ENCODE measurements at regions not wholly inside any gene's neighbourhood (a gene's known extent, or its start where the extent isn't known, plus 50 kb on each side); places are given as distances from the start of the nearest gene placed in this dataset.

DNA sequence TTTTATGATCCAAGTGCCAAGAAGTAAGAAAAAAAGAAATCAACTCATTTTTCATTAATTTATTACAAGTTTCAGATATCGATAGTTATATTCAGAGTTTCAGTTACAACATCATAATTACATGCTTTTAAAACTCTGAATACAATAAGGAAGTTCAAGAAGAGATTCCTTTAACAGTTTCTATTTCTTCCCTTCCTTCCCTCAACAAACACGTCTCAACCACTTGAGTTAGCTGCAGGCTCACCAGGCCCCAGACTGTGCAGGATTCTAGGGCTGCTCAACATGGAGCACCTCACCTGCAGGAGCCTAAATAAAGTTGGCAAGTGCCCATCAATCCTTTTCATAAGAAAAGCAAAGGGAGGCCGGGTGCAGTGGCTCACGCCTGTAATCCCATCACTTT is 79.2 kb upstream of the FNDC3B start:
- DNase-seq: no peak
- Histone ChIP-seq H3K27me3 (no peaks in the 10 kb centered on the region), H3K9me3 (no peaks in the 10 kb centered on the region), H3K4me1 (peaks cover 0 to 8% (median 0%) of the 10 kb centered on the region in 4 donors), H3K27ac (no peak overlapping the region), H3K4me3 (no peak overlapping the region), H3K36me3 (no peaks in the 10 kb centered on the region)
- TF ChIP-seq POLR2A (IDR thresholded peaks at IDR 0.05): no peak
- TF ChIP-seq, protein P1, sequence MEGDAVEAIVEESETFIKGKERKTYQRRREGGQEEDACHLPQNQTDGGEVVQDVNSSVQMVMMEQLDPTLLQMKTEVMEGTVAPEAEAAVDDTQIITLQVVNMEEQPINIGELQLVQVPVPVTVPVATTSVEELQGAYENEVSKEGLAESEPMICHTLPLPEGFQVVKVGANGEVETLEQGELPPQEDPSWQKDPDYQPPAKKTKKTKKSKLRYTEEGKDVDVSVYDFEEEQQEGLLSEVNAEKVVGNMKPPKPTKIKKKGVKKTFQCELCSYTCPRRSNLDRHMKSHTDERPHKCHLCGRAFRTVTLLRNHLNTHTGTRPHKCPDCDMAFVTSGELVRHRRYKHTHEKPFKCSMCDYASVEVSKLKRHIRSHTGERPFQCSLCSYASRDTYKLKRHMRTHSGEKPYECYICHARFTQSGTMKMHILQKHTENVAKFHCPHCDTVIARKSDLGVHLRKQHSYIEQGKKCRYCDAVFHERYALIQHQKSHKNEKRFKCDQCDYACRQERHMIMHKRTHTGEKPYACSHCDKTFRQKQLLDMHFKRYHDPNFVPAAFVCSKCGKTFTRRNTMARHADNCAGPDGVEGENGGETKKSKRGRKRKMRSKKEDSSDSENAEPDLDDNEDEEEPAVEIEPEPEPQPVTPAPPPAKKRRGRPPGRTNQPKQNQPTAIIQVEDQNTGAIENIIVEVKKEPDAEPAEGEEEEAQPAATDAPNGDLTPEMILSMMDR (IDR thresholded peaks at IDR 0.05): no peak

DNA sequence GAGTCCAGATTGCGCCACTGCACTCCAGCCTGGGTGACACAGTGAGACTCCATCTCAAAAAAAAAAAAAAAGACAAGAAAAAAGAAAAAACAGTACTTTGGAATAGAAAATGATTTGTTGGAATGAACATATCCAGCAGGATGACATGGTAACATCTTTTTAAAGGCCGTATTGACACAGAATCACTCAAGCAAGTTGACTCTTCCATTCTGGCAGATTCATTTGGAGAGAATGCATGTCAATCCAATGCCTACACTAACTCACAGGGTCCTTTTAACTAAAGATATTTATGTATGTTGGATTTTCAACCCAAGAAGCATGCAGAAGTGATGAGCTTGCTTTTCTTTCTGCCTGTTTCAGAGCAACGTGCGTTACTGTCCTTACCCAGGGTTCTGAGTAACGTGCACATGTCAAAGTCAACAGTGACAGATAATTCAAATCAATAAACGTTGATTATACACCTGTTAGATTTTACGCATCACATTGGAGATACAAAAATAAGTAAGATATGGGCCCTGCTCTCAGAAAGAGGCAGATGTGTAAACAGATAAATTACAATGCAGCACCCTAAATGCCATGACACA is 77.1 kb upstream of the FNDC3B start:
- Histone ChIP-seq H3K4me1 (peaks cover 0 to 8% (median 0%) of the 10 kb centered on the region in 4 donors), H3K4me3 (no peak overlapping the region), H3K9me3 (no peaks in the 10 kb centered on the region), H3K27me3 (no peaks in the 10 kb centered on the region), H3K27ac (no peak overlapping the region), H3K36me3 (no peaks in the 10 kb centered on the region)
- TF ChIP-seq, protein P1 (IDR thresholded peaks at IDR 0.05): no peak
- TF ChIP-seq POLR2A (IDR thresholded peaks at IDR 0.05): no peak
- no peak for DNase-seq

DNA sequence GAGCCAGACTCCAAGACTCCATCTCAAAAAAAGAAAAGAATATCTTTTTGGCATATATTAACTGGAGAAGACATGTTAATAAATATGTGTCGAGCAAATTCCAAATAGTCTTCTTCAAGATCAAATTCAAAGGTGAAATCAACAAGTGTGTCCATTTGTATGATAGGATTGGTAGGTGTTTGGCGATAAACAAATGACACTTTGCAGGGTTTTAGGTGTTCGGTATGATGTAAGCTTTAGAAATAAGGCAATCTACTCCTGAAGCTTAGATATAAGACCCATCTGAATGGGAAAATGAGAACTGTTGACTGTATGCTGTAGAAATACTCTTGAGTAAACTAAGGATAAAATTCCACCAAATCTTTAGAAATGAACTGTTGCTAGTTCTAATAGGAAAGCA is 75.8 kb upstream of the FNDC3B start:
- Histone ChIP-seq H3K4me1 (peaks cover 0 to 8% (median 0%) of the 10 kb centered on the region in 4 donors), H3K36me3 (no peaks in the 10 kb centered on the region), H3K9me3 (no peaks in the 10 kb centered on the region), H3K27ac (no peak overlapping the region), H3K27me3 (no peaks in the 10 kb centered on the region), H3K4me3 (no peak overlapping the region)
- TF ChIP-seq POLR2A (IDR thresholded peaks at IDR 0.05): no peak
- TF ChIP-seq, protein P1 (IDR thresholded peaks at IDR 0.05): no peak
- no peak for DNase-seq

DNA sequence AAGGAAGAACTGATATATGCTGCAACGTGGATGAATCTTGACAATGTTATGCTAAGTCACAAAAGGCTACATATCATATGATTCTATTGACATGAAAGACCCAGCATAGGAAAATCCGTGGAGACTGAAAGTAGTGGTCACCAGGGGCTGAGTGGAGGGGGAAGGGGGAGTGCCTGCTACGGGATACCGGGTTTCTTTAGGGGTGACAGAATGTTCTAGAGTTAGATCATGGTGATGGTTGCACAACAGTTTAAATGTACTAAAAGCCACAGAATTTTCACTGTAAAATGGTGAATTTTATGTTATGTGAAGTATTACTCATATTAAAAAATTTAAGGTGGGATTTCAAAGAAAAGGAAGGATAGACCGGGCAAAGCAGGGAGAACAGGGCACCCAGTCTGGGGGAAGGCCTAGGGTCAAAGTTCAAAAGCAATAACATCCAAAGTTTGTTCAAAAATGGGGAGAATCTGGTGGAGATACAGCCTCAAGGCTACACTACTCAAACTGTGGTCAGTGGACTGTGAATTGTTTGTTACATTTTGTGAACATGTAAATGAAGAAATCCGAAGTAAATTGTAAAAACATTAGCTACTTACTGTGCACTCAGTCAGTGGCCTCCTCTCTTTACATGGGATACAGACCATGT is 74.2 kb upstream of the FNDC3B start:
- Histone ChIP-seq H3K36me3 (no peaks in the 10 kb centered on the region), H3K27ac (no peak overlapping the region), H3K9me3 (no peaks in the 10 kb centered on the region), H3K4me3 (no peak overlapping the region), H3K4me1 (no peaks in the 10 kb centered on the region), H3K27me3 (no peaks in the 10 kb centered on the region)
- TF ChIP-seq, protein P1 (IDR thresholded peaks at IDR 0.05): no peak
- TF ChIP-seq POLR2A (IDR thresholded peaks at IDR 0.05): no peak
- DNase-seq: no peak

DNA sequence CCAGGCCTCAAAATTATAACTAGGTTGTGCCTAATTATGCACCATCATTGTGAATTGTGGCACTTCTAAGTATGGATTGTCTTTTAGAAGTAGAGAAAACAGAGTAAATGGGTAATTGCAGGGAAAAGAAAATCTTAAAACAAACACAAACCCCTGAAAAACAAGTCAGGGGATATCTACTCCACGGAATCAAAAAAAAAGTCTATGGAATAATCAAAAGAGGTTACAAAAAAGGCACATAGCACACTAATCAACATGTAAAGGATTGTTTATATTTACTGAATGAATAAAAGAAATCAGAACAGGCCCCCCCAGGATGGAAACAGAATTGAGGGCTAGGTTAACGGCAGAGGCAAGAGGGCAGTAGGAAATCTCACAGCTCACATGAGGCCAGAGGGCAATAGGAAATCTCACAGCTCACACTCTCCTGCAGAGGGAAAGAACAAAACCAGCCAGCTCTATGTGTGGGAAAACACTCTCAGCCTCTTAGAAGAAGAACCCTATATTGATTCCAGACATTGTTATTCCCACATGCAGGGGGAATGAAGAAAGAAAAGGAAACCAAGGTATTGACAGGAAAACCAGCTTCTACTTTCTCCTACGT is 72.7 kb upstream of the FNDC3B start:
- no peaks in the 10 kb centered on the region for H3K4me1 ChIP-seq
- no peak overlapping the region for H3K27ac ChIP-seq
- no peaks in the 10 kb centered on the region for H3K36me3 ChIP-seq
- no peak for DNase-seq
- no peak overlapping the region for H3K4me3 ChIP-seq
- no peaks in the 10 kb centered on the region for H3K9me3 ChIP-seq
- TF ChIP-seq, protein P1 (IDR thresholded peaks at IDR 0.05): no peak
- TF ChIP-seq POLR2A (IDR thresholded peaks at IDR 0.05): no peak
- no peaks in the 10 kb centered on the region for H3K27me3 ChIP-seq

All from Peyer's patch (tissue), 4 donors.